ENCODE measurements at regions not wholly inside any gene's neighbourhood (a gene's known extent, or its start where the extent isn't known, plus 50 kb on each side); places are given as distances from the start of the nearest gene placed in this dataset.

GRCh38 chr16:85514598-85515318 lies 98.4 kb upstream of the GSE1 start (continued):
- TF ChIP-seq ZNF503 (CRISPR knock-in tag; IDR thresholded peaks at IDR 0.05) (peak; percentile 97), CCDC6 (CRISPR knock-in tag; IDR thresholded peaks at IDR 0.05) (peak; percentile 99), ZBTB21 (CRISPR knock-in tag; IDR thresholded peaks at IDR 0.05) (no peak; the same call in 1 of the 2 replicates), TBL1XR1 (IDR thresholded peaks at IDR 0.05; ENCODE audit: borderline replicate concordance, low read length, partially characterized antibody) (peak; percentile 75), NBN (conservative IDR thresholded peaks at IDR 0.05) (no peak), MTF1 (CRISPR knock-in tag; IDR thresholded peaks at IDR 0.05) (0 out of 2 replicates have a peak, but pooled peaks have one; percentile 57), ZNF468 (CRISPR knock-in tag; IDR thresholded peaks at IDR 0.05) (0 out of 2 replicates have a peak, but pooled peaks have one; percentile 53), EZH2 (conservative IDR thresholded peaks at IDR 0.05; ENCODE audit: low read depth, low read length) (no peak), SMARCE1 (IDR thresholded peaks at IDR 0.05; ENCODE audit: borderline replicate concordance) (no peak), ZNF138 (CRISPR knock-in tag; IDR thresholded peaks at IDR 0.05; ENCODE audit: low read depth) (peak; percentile 95), ARNT (IDR thresholded peaks at IDR 0.05) (no peak), ZNF441 (CRISPR knock-in tag; IDR thresholded peaks at IDR 0.05; ENCODE audit: borderline replicate concordance) (peak; percentile 75; the same call in 1 of the 2 replicates), UBTF (CRISPR knock-in tag; IDR thresholded peaks at IDR 0.05) (peak; percentile 89), PCBP1 (IDR thresholded peaks at IDR 0.05; ENCODE audit: borderline replicate concordance, low read depth, low read length) (peak; percentile 46), IKZF1 (IDR thresholded peaks at IDR 0.05) (no peak), SP1 (IDR thresholded peaks at IDR 0.05) (no peak), SP1 (CRISPR knock-in tag; IDR thresholded peaks at IDR 0.05) (no peak), U2AF2 (IDR thresholded peaks at IDR 0.05; ENCODE audit: low read depth, low read length) (0 out of 2 replicates have a peak, but pooled peaks have one; percentile 43)
- TF ChIP-seq, protein P1, sequence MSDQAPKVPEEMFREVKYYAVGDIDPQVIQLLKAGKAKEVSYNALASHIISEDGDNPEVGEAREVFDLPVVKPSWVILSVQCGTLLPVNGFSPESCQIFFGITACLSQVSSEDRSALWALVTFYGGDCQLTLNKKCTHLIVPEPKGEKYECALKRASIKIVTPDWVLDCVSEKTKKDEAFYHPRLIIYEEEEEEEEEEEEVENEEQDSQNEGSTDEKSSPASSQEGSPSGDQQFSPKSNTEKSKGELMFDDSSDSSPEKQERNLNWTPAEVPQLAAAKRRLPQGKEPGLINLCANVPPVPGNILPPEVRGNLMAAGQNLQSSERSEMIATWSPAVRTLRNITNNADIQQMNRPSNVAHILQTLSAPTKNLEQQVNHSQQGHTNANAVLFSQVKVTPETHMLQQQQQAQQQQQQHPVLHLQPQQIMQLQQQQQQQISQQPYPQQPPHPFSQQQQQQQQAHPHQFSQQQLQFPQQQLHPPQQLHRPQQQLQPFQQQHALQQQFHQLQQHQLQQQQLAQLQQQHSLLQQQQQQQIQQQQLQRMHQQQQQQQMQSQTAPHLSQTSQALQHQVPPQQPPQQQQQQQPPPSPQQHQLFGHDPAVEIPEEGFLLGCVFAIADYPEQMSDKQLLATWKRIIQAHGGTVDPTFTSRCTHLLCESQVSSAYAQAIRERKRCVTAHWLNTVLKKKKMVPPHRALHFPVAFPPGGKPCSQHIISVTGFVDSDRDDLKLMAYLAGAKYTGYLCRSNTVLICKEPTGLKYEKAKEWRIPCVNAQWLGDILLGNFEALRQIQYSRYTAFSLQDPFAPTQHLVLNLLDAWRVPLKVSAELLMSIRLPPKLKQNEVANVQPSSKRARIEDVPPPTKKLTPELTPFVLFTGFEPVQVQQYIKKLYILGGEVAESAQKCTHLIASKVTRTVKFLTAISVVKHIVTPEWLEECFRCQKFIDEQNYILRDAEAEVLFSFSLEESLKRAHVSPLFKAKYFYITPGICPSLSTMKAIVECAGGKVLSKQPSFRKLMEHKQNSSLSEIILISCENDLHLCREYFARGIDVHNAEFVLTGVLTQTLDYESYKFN (CRISPR knock-in tag; conservative IDR thresholded peaks at IDR 0.05): peak; percentile 96
- TF ChIP-seq, protein P2, sequence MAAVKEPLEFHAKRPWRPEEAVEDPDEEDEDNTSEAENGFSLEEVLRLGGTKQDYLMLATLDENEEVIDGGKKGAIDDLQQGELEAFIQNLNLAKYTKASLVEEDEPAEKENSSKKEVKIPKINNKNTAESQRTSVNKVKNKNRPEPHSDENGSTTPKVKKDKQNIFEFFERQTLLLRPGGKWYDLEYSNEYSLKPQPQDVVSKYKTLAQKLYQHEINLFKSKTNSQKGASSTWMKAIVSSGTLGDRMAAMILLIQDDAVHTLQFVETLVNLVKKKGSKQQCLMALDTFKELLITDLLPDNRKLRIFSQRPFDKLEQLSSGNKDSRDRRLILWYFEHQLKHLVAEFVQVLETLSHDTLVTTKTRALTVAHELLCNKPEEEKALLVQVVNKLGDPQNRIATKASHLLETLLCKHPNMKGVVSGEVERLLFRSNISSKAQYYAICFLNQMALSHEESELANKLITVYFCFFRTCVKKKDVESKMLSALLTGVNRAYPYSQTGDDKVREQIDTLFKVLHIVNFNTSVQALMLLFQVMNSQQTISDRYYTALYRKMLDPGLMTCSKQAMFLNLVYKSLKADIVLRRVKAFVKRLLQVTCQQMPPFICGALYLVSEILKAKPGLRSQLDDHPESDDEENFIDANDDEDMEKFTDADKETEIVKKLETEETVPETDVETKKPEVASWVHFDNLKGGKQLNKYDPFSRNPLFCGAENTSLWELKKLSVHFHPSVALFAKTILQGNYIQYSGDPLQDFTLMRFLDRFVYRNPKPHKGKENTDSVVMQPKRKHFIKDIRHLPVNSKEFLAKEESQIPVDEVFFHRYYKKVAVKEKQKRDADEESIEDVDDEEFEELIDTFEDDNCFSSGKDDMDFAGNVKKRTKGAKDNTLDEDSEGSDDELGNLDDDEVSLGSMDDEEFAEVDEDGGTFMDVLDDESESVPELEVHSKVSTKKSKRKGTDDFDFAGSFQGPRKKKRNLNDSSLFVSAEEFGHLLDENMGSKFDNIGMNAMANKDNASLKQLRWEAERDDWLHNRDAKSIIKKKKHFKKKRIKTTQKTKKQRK (IDR thresholded peaks at IDR 0.05; ENCODE audit: low read length): no peak
